ENCODE measurements at regions not wholly inside any gene's neighbourhood (a gene's known extent, or its start where the extent isn't known, plus 50 kb on each side); places are given as distances from the start of the nearest gene placed in this dataset.

- no peaks in the 10 kb centered on the region for H3K27me3 ChIP-seq (ENCODE audit: control insufficient read depth, insufficient read depth, low read length)
- 70% methylated on average over 3 of the region's 3 CpGs for WGBS (ENCODE audit: insufficient coverage)
- no peaks in the 10 kb centered on the region for H3K9me3 ChIP-seq (ENCODE audit: control insufficient read depth, insufficient read depth, low read length)
- intact Hi-C loops (cut with micrococcal nuclease): no loop called here
- Mint-ChIP-seq H3K4me1 (no peaks in the 10 kb centered on the region), H3K27me3 (ENCODE audit: low read depth in 2 of 2) (no peaks in the 10 kb centered on the region), H3K4me3 (no peak overlapping the region), H3K27ac (no peak overlapping the region), H3K9me3 (peaks cover 7 to 8% of the 10 kb centered on the region in 2 donors), H3K36me3 (peaks cover 9% of the 10 kb centered on the region)
- H3K4me3 ChIP-seq (ENCODE audit: low read length): no peak overlapping the region
- no peaks in the 10 kb centered on the region for H3K36me3 ChIP-seq (ENCODE audit: control insufficient read depth, insufficient read depth, low read length)
- no peaks in the 10 kb centered on the region for H3K4me1 ChIP-seq (ENCODE audit: control insufficient read depth, insufficient read depth, low read length)
- no peak for TF ChIP-seq CTCF (IDR thresholded peaks at IDR 0.05)
- DNase-seq (no peak), ATAC-seq (no peak)
- no peak overlapping the region for H3K27ac ChIP-seq (ENCODE audit: low read length)
Observed at GRCh38 chr14:83780321-83780720, 1749.6 kb upstream of the FLRT2 start.

GRCh38 chr14:83798421-83798820, 1731.5 kb upstream of the FLRT2 start:
- no peak overlapping the region for H3K27ac Mint-ChIP-seq
- H3K36me3 ChIP-seq (ENCODE audit: control insufficient read depth, insufficient read depth, low read length): no peaks in the 10 kb centered on the region
- peaks cover 2% of the 10 kb centered on the region for H3K9me3 ChIP-seq (ENCODE audit: control insufficient read depth, insufficient read depth, low read length)
- no peaks in the 10 kb centered on the region for H3K4me1 Mint-ChIP-seq
- no peak for TF ChIP-seq CTCF (IDR thresholded peaks at IDR 0.05)
- intact Hi-C loops (cut with micrococcal nuclease): no loop called here
- peaks cover 5 to 8% of the 10 kb centered on the region in 2 donors for H3K9me3 Mint-ChIP-seq
- no peak overlapping the region for H3K4me3 ChIP-seq (ENCODE audit: low read length)
- H3K4me3 Mint-ChIP-seq: no peak overlapping the region
- WGBS (ENCODE audit: insufficient coverage): 67% methylated on average over 2 of the region's 2 CpGs
- no peaks in the 10 kb centered on the region for H3K27me3 Mint-ChIP-seq (ENCODE audit: low read depth in 2 of 2)
- H3K27me3 ChIP-seq (ENCODE audit: control insufficient read depth, insufficient read depth, low read length): no peaks in the 10 kb centered on the region
- no peak overlapping the region for H3K27ac ChIP-seq (ENCODE audit: low read length)
- H3K36me3 Mint-ChIP-seq: no peaks in the 10 kb centered on the region
- no peaks in the 10 kb centered on the region for H3K4me1 ChIP-seq (ENCODE audit: control insufficient read depth, insufficient read depth, low read length)
- DNase-seq (no peak), ATAC-seq (no peak)

GRCh38 chr14:83799233-83799632, 1730.7 kb upstream of the FLRT2 start:
- no peaks in the 10 kb centered on the region for H3K27me3 Mint-ChIP-seq (ENCODE audit: low read depth in 2 of 2)

More at GRCh38 chr14:83799233-83799632, 1730.7 kb upstream of the FLRT2 start:
- no peak for ATAC-seq
- no peaks in the 10 kb centered on the region for H3K27me3 ChIP-seq (ENCODE audit: control insufficient read depth, insufficient read depth, low read length)
- no peak overlapping the region for H3K27ac Mint-ChIP-seq
- H3K9me3 ChIP-seq (ENCODE audit: control insufficient read depth, insufficient read depth, low read length): peaks cover 2% of the 10 kb centered on the region
- no peaks in the 10 kb centered on the region for H3K4me1 ChIP-seq (ENCODE audit: control insufficient read depth, insufficient read depth, low read length)
- no peak overlapping the region for H3K27ac ChIP-seq (ENCODE audit: low read length)
- no peaks in the 10 kb centered on the region for H3K36me3 Mint-ChIP-seq
- no peak for TF ChIP-seq CTCF (IDR thresholded peaks at IDR 0.05)
- intact Hi-C loops (cut with micrococcal nuclease): no loop called here
- no peaks in the 10 kb centered on the region for H3K4me1 Mint-ChIP-seq
- H3K4me3 Mint-ChIP-seq: no peak overlapping the region
- no peaks in the 10 kb centered on the region for H3K36me3 ChIP-seq (ENCODE audit: control insufficient read depth, insufficient read depth, low read length)
- H3K9me3 Mint-ChIP-seq: peaks cover 6 to 7% of the 10 kb centered on the region in 2 donors
- no peak overlapping the region for H3K4me3 ChIP-seq (ENCODE audit: low read length)
- DNase-seq: no peak

All from natural killer cell (primary cell).